ENCODE measurements at regions not wholly inside any gene's neighbourhood (a gene's known extent, or its start where the extent isn't known, plus 50 kb on each side); places are given as distances from the start of the nearest gene placed in this dataset.
"Not testable (repeated sequence)": the region's sequence is repeated elsewhere in the genome, so short reads cannot be mapped to it uniquely, and the experiment has no call there.

GRCh38 chr1:201731592-201731991, 97.4 kb upstream of the IPO9 start:
- Mint-ChIP-seq H3K9me3 (no peaks in the 10 kb centered on the region), H3K27me3 (peaks cover 43 to 71% of the 10 kb centered on the region in 2 donors), H3K27ac (no peak overlapping the region), H3K4me1 (ENCODE audit: low read depth in 2 of 2) (no peaks in the 10 kb centered on the region), H3K36me3 (ENCODE audit: insufficient read depth) (no peaks in the 10 kb centered on the region), H3K4me3 (no peak overlapping the region)
- ATAC-seq (replicated peaks) (no peak), DNase-seq (no peak)

GRCh38 chr1:201732351-201732750, 96.6 kb upstream of the IPO9 start:
- H3K4me3 Mint-ChIP-seq, result no peak overlapping the region
- H3K4me1 Mint-ChIP-seq (ENCODE audit: low read depth in 2 of 2), result no peaks in the 10 kb centered on the region
- ATAC-seq (replicated peaks) (no peak), DNase-seq (no peak)
- H3K9me3 Mint-ChIP-seq, result no peaks in the 10 kb centered on the region
- peaks cover 43 to 72% of the 10 kb centered on the region in 2 donors for H3K27me3 Mint-ChIP-seq
- H3K36me3 Mint-ChIP-seq (ENCODE audit: insufficient read depth), result no peaks in the 10 kb centered on the region
- H3K27ac Mint-ChIP-seq, result no peak overlapping the region

GRCh38 chr1:201734221-201734620, 94.7 kb upstream of the IPO9 start:
- not testable (repeated sequence) for ATAC-seq (replicated peaks); H3K36me3 Mint-ChIP-seq (ENCODE audit: insufficient read depth); H3K9me3 Mint-ChIP-seq; H3K4me1 Mint-ChIP-seq (ENCODE audit: low read depth in 2 of 2); H3K4me3 Mint-ChIP-seq; H3K27ac Mint-ChIP-seq; DNase-seq
- H3K27me3 Mint-ChIP-seq, result peaks cover 42 to 76% of the 10 kb centered on the region in 2 donors

- H3K9me3 Mint-ChIP-seq, result no peaks in the 10 kb centered on the region
- H3K4me1 Mint-ChIP-seq (ENCODE audit: low read depth in 2 of 2), result peaks cover 8 to 10% of the 10 kb centered on the region in 2 donors
- H3K4me3 Mint-ChIP-seq, result no peak overlapping the region
- DNase-seq (no peak), ATAC-seq (replicated peaks) (no peak)
- peaks cover 45 to 77% of the 10 kb centered on the region in 2 donors for H3K27me3 Mint-ChIP-seq
- H3K36me3 Mint-ChIP-seq (ENCODE audit: insufficient read depth), result no peaks in the 10 kb centered on the region
- H3K27ac Mint-ChIP-seq, result no peak overlapping the region
These were observed 94.2 kb upstream of the IPO9 start for GRCh38 chr1:201734786-201735185.

DNA sequence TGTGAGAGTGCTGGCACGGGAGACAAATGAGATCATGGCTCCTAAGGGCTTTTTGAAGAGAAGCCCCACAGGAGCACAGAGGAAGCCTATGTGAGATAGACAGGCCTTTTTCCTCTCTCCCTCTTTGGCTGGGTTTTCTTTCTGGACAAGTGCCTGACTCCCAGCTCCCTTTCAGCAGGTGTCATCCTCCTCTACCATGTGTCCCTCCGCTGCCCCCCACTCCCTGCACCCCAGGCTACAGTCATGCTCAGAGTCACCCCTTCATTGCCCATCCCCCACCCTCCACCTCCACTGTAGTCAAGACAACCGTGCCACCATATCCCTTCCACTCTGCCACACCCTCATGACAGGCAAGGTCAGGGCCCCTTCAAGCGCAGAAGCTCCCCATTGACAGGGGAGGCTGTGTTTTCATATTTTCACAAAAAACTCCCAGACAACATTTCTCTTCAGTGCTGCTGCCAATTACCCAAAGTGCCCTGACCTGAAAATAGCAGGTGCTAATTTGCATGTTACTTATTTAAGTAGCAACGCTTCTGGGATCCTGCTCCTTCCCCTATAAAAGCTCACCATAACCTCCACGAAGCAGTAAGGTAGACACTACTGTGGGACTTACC, 92.1 kb upstream of the IPO9 start:
- Mint-ChIP-seq H3K9me3 (no peaks in the 10 kb centered on the region), H3K36me3 (ENCODE audit: insufficient read depth) (no peaks in the 10 kb centered on the region), H3K4me1 (ENCODE audit: low read depth in 2 of 2) (peaks cover 21 to 23% of the 10 kb centered on the region in 2 donors), H3K4me3 (no peak overlapping the region), H3K27me3 (peaks cover 52 to 77% of the 10 kb centered on the region in 2 donors), H3K27ac (no peak overlapping the region)
- ATAC-seq (replicated peaks), result no peak
- no peak for DNase-seq

- Mint-ChIP-seq H3K36me3 (ENCODE audit: insufficient read depth) (no peaks in the 10 kb centered on the region), H3K9me3 (no peaks in the 10 kb centered on the region), H3K27me3 (peaks cover 56 to 82% of the 10 kb centered on the region in 2 donors), H3K4me3 (no peak overlapping the region), H3K4me1 (ENCODE audit: low read depth in 2 of 2) (peaks cover 21 to 23% of the 10 kb centered on the region in 2 donors), H3K27ac (no peak overlapping the region)
- no peak for ATAC-seq (replicated peaks)
- DNase-seq, result no peak
These were observed 91.5 kb upstream of the IPO9 start for GRCh38 chr1:201737352-201738060.

DNA sequence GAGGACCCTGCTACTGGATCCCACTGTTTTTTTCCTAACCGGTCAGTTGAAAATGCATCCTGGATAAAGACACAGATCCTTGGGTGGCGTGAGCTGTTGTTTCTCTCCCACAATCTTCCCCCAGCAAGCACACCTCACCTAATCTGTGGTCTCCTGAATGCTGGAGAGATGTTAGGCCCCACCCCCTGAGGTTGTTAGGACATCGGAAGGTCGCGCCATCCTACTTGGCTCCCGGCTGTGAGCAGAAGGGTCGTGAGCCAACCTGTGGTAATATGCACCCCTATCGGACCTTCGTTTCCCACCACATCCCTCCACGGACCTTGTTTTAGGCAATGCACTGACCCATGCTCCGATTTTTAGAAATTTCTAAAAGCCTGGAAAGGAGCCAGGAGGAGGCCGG, 89.9 kb upstream of the IPO9 start:
- H3K27me3 Mint-ChIP-seq, result peaks cover 54 to 82% of the 10 kb centered on the region in 2 donors
- H3K27ac Mint-ChIP-seq, result peak overlapping the region; percentile 49 to 82
- H3K4me1 Mint-ChIP-seq (ENCODE audit: low read depth in 2 of 2), result peaks cover 21 to 23% of the 10 kb centered on the region in 2 donors
- H3K36me3 Mint-ChIP-seq (ENCODE audit: insufficient read depth), result no peaks in the 10 kb centered on the region
- ATAC-seq (replicated peaks) (no peak), DNase-seq (no peak)
- no peaks in the 10 kb centered on the region for H3K9me3 Mint-ChIP-seq
- H3K4me3 Mint-ChIP-seq, result peak overlapping the region; percentile 76 to 90

DNA sequence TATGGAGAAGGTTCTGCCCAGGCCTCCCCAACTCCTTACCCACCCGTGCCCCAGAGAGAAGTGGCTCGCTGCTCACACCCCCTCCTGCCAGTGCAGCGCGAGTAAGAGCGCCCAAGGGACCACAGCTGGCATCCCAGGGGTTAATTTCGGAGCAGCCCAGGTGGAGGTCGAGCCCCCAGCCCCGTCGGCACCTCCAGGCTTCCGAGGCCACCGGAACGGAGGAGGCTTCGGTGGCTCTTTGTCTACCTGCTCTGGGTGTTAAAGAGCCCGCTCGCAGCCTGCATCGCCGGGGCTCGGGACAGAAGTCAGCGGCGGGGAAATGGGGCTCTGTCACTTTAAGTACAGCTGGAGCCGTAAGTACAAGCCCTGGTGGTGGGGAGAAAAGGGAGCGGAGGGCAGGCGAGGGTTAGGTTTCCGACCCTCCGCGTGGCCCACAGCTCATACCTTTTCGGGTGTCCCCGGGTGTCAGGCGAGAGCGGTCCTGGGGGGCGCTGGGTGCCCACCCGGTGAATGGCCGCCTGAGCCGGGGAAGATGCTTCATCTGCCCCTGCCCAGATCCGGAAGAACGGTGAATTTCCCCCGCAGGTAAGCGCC, 89.4 kb upstream of the IPO9 start:
- Mint-ChIP-seq H3K9me3 (no peaks in the 10 kb centered on the region), H3K36me3 (ENCODE audit: insufficient read depth) (no peaks in the 10 kb centered on the region), H3K4me3 (peak overlapping the region; percentile 76 to 90), H3K27me3 (peaks cover 52 to 83% of the 10 kb centered on the region in 2 donors), H3K4me1 (ENCODE audit: low read depth in 2 of 2) (peaks cover 21 to 23% of the 10 kb centered on the region in 2 donors), H3K27ac (peak overlapping the region; percentile 49 to 82)
- peak; percentile 27 to 34 (median 32) for DNase-seq
- peak; percentile 91 for ATAC-seq (replicated peaks)

GRCh38 chr1:201740086-201740541, 88.8 kb upstream of the IPO9 start:
- Mint-ChIP-seq H3K27ac (peak overlapping the region; percentile 49 to 82), H3K4me3 (peak overlapping the region; percentile 76 to 90), H3K36me3 (ENCODE audit: insufficient read depth) (no peaks in the 10 kb centered on the region), H3K4me1 (ENCODE audit: low read depth in 2 of 2) (peaks cover 21 to 23% of the 10 kb centered on the region in 2 donors), H3K27me3 (peaks cover 52 to 86% of the 10 kb centered on the region in 2 donors), H3K9me3 (no peaks in the 10 kb centered on the region)
- ATAC-seq (replicated peaks) (peak; percentile 26), DNase-seq (peak in 1 of 3 experiments; percentile 5)

GRCh38 chr1:201740670-201741111, 88.3 kb upstream of the IPO9 start:
- H3K9me3 Mint-ChIP-seq, result no peaks in the 10 kb centered on the region
- DNase-seq (no peak), ATAC-seq (replicated peaks) (peak; percentile 22)
- peaks cover 21 to 23% of the 10 kb centered on the region in 2 donors for H3K4me1 Mint-ChIP-seq (ENCODE audit: low read depth in 2 of 2)
- peaks cover 53 to 87% of the 10 kb centered on the region in 2 donors for H3K27me3 Mint-ChIP-seq
- peak overlapping the region in 1 of 2 donors; percentile 82 for H3K27ac Mint-ChIP-seq
- H3K36me3 Mint-ChIP-seq (ENCODE audit: insufficient read depth), result no peaks in the 10 kb centered on the region
- H3K4me3 Mint-ChIP-seq, result peak overlapping the region; percentile 76 to 90

- H3K27me3 Mint-ChIP-seq, result peaks cover 62 to 87% of the 10 kb centered on the region in 2 donors
- H3K9me3 Mint-ChIP-seq, result no peaks in the 10 kb centered on the region
- H3K4me1 Mint-ChIP-seq (ENCODE audit: low read depth in 2 of 2), result peaks cover 21 to 23% of the 10 kb centered on the region in 2 donors
- H3K27ac Mint-ChIP-seq, result no peak overlapping the region
- H3K4me3 Mint-ChIP-seq, result no peak overlapping the region
- DNase-seq (no peak), ATAC-seq (replicated peaks) (no peak)
- H3K36me3 Mint-ChIP-seq (ENCODE audit: insufficient read depth), result no peaks in the 10 kb centered on the region
These were observed 87.1 kb upstream of the IPO9 start for GRCh38 chr1:201741763-201742342.

GRCh38 chr1:201742476-201742875, 86.5 kb upstream of the IPO9 start:
- no peaks in the 10 kb centered on the region for H3K9me3 Mint-ChIP-seq
- peaks cover 21 to 23% of the 10 kb centered on the region in 2 donors for H3K4me1 Mint-ChIP-seq (ENCODE audit: low read depth in 2 of 2)
- ATAC-seq (replicated peaks) (no peak), DNase-seq (no peak)
- H3K27me3 Mint-ChIP-seq, result peaks cover 63 to 89% of the 10 kb centered on the region in 2 donors
- no peak overlapping the region for H3K4me3 Mint-ChIP-seq
- H3K27ac Mint-ChIP-seq, result no peak overlapping the region
- no peaks in the 10 kb centered on the region for H3K36me3 Mint-ChIP-seq (ENCODE audit: insufficient read depth)

All from effector memory CD8-positive, alpha-beta T cell (primary cell).